Tibial nerve (tissue), 3 donors: ENCODE measurements at regions not wholly inside any gene's neighbourhood (a gene's known extent, or its start where the extent isn't known, plus 50 kb on each side); places are given as distances from the start of the nearest gene placed in this dataset.

Experiments
- POLR2A ChIP-seq, 2 donors: fragments of 450-650 bp; IDR thresholded peaks; one replicate each; pipeline ENCODE4 v1.6.1; 2017; ENCODE audit warnings: antibody characterized with exemption in 2 of 2, mild to moderate bottlenecking in 2 of 2, moderate library complexity in 2 of 2
- TF ChIP-seq, protein P1 (sequence below), 5 experiments: fragments of 200-600 bp in 3 of 5; fragments of 450-650 bp in 2 of 5; sonication (generic) in 3 of 5; IDR thresholded peaks; one replicate each; pipeline ENCODE4 v1.5.1; 2016 to 2019; ENCODE audit warnings: antibody characterized with exemption in 5 of 5, mild to moderate bottlenecking in 3 of 5, moderate library complexity in 2 of 5

DNA sequence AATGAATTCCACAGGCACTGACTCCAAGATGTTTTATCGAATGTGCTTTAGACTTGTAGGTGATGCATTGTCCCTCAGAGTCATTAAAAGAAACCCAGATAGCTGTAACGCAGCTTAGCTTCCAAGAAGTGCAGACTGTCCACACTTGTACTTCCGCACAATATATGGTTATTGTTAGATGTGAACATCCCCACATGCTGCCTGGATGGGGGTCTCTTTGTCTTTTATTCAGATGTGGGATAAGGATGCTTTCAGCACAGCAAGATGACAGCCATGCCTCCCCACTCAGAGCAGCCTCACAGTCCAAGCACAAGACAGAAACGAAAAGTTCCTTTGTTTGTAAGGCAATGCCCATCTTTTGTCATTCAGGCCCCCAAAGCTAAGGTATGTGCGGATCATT, 416.6 kb downstream of the HRH4 start:
- TF ChIP-seq, protein P1, sequence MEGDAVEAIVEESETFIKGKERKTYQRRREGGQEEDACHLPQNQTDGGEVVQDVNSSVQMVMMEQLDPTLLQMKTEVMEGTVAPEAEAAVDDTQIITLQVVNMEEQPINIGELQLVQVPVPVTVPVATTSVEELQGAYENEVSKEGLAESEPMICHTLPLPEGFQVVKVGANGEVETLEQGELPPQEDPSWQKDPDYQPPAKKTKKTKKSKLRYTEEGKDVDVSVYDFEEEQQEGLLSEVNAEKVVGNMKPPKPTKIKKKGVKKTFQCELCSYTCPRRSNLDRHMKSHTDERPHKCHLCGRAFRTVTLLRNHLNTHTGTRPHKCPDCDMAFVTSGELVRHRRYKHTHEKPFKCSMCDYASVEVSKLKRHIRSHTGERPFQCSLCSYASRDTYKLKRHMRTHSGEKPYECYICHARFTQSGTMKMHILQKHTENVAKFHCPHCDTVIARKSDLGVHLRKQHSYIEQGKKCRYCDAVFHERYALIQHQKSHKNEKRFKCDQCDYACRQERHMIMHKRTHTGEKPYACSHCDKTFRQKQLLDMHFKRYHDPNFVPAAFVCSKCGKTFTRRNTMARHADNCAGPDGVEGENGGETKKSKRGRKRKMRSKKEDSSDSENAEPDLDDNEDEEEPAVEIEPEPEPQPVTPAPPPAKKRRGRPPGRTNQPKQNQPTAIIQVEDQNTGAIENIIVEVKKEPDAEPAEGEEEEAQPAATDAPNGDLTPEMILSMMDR (IDR thresholded peaks at IDR 0.05) = no peak
- TF ChIP-seq POLR2A (IDR thresholded peaks at IDR 0.05) = no peak
